Upper lobe of right lung (tissue), 1 donor: ENCODE measurements at regions not wholly inside any gene's neighbourhood (a gene's known extent, or its start where the extent isn't known, plus 50 kb on each side); places are given as distances from the start of the nearest gene placed in this dataset.

Experiments
- ATAC-seq: fragments of 200-7000 bp; cut with Tn5 transposase; one replicate; pipeline ENCODE4 v1.9.1; 2020; ENCODE audit warnings: mild to moderate bottlenecking, moderate library complexity
- DNase-seq: peaks from one replicate; pipeline ENCODE4 v3.0.0-alpha.2; 2020
- H3K27ac ChIP-seq: fragments of 200-600 bp; one replicate; pipeline ENCODE4 v1.8.0; 2022
- H3K27me3 ChIP-seq: fragments of 200-600 bp; one replicate; pipeline ENCODE4 v1.8.0; 2022; ENCODE audit warnings: mild to moderate bottlenecking
- H3K36me3 ChIP-seq: fragments of 200-600 bp; one replicate; pipeline ENCODE4 v1.8.0; 2022
- H3K4me1 ChIP-seq: fragments of 200-600 bp; one replicate; pipeline ENCODE4 v1.8.0; 2022
- H3K4me3 ChIP-seq: fragments of 200-600 bp; one replicate; pipeline ENCODE4 v1.8.0; 2022; ENCODE audit warnings: mild to moderate bottlenecking
- H3K9me3 ChIP-seq: fragments of 200-600 bp; one replicate; pipeline ENCODE4 v1.8.0; 2022
- CTCF ChIP-seq: fragments of 200-600 bp; IDR thresholded peaks from one replicate; pipeline ENCODE4 v1.8.0; 2022; ENCODE audit warnings: antibody characterized with exemption
- intact Hi-C: fragments of 100-400 bp; cut with DNase I; formaldehyde crosslinking; loops from one replicate; pipeline ENCODE4 v1.11.0; 2022
- donor health status: DM: no; HTN: yes; CAD: no; lungs with severe emphysema.

GRCh38 chr12:89278862-89279261 is 73.4 kb downstream of the DUSP6 start:
- Histone ChIP-seq H3K27me3 (no peaks in the 10 kb centered on the region), H3K27ac (no peak overlapping the region), H3K4me1 (peaks cover 11% of the 10 kb centered on the region), H3K4me3 (no peak overlapping the region), H3K36me3 (no peaks in the 10 kb centered on the region), H3K9me3 (no peaks in the 10 kb centered on the region)
- intact Hi-C loops, result no loop called here
- no peak for TF ChIP-seq CTCF
- ATAC-seq (no peak), DNase-seq (no peak)

- no peak for ATAC-seq
- H3K27me3 ChIP-seq, result no peaks in the 10 kb centered on the region
- H3K9me3 ChIP-seq, result no peaks in the 10 kb centered on the region
- H3K4me1 ChIP-seq, result peaks cover 11% of the 10 kb centered on the region
- DNase-seq, result no peak
- intact Hi-C loops, result no loop called here
- no peak for TF ChIP-seq CTCF
- H3K4me3 ChIP-seq, result no peak overlapping the region
- no peak overlapping the region for H3K27ac ChIP-seq
- H3K36me3 ChIP-seq, result no peaks in the 10 kb centered on the region
Measured at GRCh38 chr12:89278169-89278568, 74.1 kb downstream of the DUSP6 start.

- no peaks in the 10 kb centered on the region for H3K36me3 ChIP-seq
- no peaks in the 10 kb centered on the region for H3K27me3 ChIP-seq
- no peaks in the 10 kb centered on the region for H3K9me3 ChIP-seq
- TF ChIP-seq CTCF, result no peak
- ATAC-seq (no peak), DNase-seq (no peak)
- peaks cover 11% of the 10 kb centered on the region for H3K4me1 ChIP-seq
- H3K27ac ChIP-seq, result no peak overlapping the region
- no peak overlapping the region for H3K4me3 ChIP-seq
- intact Hi-C loops, result no loop called here
Measured at GRCh38 chr12:89276860-89277259, 75.4 kb downstream of the DUSP6 start.

- no peaks in the 10 kb centered on the region for H3K9me3 ChIP-seq
- no peak for DNase-seq
- no peak for ATAC-seq
- intact Hi-C loops, result no loop called here
- H3K27ac ChIP-seq, result no peak overlapping the region
- TF ChIP-seq CTCF, result no peak
- H3K4me3 ChIP-seq, result no peak overlapping the region
- no peaks in the 10 kb centered on the region for H3K4me1 ChIP-seq
- H3K27me3 ChIP-seq, result no peaks in the 10 kb centered on the region
- no peaks in the 10 kb centered on the region for H3K36me3 ChIP-seq
Measured at GRCh38 chr12:89273525-89273924, 78.8 kb downstream of the DUSP6 start.

GRCh38 chr12:89270548-89270947 is 81.8 kb downstream of the DUSP6 start:
- ATAC-seq, result no peak
- Histone ChIP-seq H3K9me3 (no peaks in the 10 kb centered on the region), H3K27me3 (no peaks in the 10 kb centered on the region), H3K27ac (no peak overlapping the region), H3K4me1 (no peaks in the 10 kb centered on the region), H3K4me3 (no peak overlapping the region), H3K36me3 (no peaks in the 10 kb centered on the region)
- intact Hi-C loops, result no loop called here
- TF ChIP-seq CTCF, result no peak
- DNase-seq, result no peak

- no peak overlapping the region for H3K27ac ChIP-seq
- no peaks in the 10 kb centered on the region for H3K9me3 ChIP-seq
- no peak for ATAC-seq
- H3K4me1 ChIP-seq, result no peaks in the 10 kb centered on the region
- no peaks in the 10 kb centered on the region for H3K36me3 ChIP-seq
- no peak overlapping the region for H3K4me3 ChIP-seq
- H3K27me3 ChIP-seq, result no peaks in the 10 kb centered on the region
- no peak for DNase-seq
- intact Hi-C loops, result no loop called here
- TF ChIP-seq CTCF, result no peak
Measured at GRCh38 chr12:89269174-89269573, 83.1 kb downstream of the DUSP6 start.
